LNCaP clone FGC (cell line): ENCODE measurements at regions not wholly inside any gene's neighbourhood (a gene's known extent, or its start where the extent isn't known, plus 50 kb on each side); places are given as distances from the start of the nearest gene placed in this dataset.

Experiments used
- DNase-seq: peaks from one replicate; pipeline ENCODE4 v3.0.0-alpha.2; 2011; ENCODE audit warnings: low read depth
- H3K4me3 ChIP-seq: 2 replicates; pipeline ENCODE4 v1.5.1; 2011; ENCODE audit warnings: mild to moderate bottlenecking, low read depth, low read length, control low read depth
- TF ChIP-seq, protein P1 (sequence below): IDR thresholded peaks from 2 replicates; pipeline ENCODE4 v1.5.1; 2012; ENCODE audit warnings: mild to moderate bottlenecking; ENCODE audit not compliant: control insufficient read depth, insufficient read depth; ENCODE audit errors: extremely low read depth

DNA sequence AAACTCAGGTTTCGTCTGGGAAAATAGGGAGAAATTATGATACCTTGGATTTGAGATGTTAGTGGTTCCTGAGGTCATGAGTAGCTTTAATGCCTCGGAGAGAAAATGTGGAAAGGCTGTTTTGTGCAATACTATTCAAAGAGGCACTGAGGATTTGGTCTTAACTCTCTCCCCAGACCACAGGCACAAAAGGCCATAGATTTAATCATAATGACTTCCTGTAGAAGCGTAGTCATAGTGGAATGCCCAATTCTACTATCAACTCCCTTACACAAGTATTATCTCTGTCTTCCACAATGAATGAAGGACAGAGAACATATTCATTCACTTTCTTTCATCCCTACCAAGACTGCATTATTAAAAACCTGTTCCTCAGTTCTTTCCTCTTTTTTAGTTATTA is 153.0 kb upstream of the FTMT start:
- DNase-seq: no peak
- TF ChIP-seq, protein P1, sequence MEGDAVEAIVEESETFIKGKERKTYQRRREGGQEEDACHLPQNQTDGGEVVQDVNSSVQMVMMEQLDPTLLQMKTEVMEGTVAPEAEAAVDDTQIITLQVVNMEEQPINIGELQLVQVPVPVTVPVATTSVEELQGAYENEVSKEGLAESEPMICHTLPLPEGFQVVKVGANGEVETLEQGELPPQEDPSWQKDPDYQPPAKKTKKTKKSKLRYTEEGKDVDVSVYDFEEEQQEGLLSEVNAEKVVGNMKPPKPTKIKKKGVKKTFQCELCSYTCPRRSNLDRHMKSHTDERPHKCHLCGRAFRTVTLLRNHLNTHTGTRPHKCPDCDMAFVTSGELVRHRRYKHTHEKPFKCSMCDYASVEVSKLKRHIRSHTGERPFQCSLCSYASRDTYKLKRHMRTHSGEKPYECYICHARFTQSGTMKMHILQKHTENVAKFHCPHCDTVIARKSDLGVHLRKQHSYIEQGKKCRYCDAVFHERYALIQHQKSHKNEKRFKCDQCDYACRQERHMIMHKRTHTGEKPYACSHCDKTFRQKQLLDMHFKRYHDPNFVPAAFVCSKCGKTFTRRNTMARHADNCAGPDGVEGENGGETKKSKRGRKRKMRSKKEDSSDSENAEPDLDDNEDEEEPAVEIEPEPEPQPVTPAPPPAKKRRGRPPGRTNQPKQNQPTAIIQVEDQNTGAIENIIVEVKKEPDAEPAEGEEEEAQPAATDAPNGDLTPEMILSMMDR: no peak
- no peak overlapping the region for H3K4me3 ChIP-seq

DNA sequence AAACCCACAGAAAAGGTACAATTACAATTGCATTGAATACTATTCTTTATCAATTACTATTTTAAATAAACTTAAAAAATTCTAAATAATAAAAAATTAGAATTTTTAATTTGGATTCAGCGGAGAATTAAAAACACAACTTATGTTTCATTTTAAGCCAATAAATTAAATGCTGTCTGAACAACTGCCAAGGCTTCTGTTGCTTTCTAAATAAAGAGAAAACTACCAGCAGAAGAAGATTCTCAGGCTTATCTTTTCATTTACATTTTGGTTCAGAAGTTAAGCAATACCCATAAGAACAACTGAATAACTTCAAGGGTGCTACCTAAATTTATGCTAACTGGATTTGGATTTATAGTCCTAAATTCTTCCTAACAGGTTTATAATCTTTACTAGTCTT is 150.0 kb upstream of the FTMT start:
- no peak for DNase-seq
- TF ChIP-seq, protein P1: no peak
- no peak overlapping the region for H3K4me3 ChIP-seq

DNA sequence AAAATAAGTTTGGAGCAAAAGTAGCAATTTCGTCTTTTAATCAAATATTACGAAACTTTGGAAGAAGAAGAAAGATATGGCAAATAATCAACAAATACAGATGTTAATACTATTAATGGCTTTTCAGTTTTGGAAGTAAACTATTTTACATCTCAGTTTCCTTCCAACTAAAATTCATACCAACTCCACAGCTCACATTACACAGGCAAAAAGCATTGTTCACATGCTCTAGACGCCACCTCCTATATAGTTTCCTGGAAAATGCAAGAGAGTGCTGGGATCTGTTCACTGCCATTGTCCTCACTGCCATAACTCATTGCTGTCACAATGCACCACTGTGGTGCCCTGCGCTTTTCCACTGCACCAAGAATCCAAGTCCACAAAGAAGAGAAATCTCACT is 149.0 kb upstream of the FTMT start:
- TF ChIP-seq, protein P1: no peak
- no peak for DNase-seq

DNA sequence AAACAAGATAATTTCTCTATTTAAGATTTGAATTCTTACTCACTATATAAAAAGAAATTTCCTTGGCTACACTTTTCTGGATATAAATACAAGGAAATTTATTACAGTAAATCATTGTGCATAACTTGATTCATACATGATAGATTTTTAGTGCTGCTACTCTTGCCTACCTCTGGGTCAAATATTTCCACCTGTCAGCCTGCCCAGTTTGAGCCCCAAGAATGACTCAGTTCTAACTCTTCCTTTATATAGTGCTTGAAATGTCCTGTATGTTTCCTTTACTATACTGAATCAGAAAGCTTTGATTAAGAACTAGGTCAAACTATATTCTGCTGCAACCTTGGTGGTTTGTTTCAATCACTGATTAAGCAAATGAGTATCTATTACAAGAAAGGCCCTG is 147.4 kb upstream of the FTMT start:
- TF ChIP-seq, protein P1: no peak
- no peak for DNase-seq
- no peak overlapping the region for H3K4me3 ChIP-seq

More for the DNA sequence above, 149.0 kb upstream of the FTMT start:
- no peak overlapping the region for H3K4me3 ChIP-seq

DNA sequence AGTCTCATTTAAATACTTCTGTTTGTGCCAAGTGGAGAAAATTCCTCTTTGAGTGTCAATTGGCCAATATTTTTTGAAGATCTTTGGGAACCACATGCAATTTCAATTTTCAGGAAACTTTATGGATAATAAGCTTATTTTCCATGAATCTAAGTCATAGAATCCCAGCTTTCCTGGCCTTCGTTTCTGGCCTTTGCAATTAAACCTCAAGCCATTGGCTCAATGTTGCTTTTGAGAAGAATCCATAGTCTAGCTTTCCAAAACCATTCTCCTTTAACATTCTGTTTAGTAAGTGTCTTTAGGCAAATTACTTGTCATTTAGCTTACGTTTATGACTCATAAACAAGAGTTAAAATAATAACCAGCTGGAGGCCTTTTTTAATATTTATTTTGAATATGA is 145.0 kb upstream of the FTMT start:
- DNase-seq: no peak
- no peak overlapping the region for H3K4me3 ChIP-seq
- TF ChIP-seq, protein P1: no peak

DNA sequence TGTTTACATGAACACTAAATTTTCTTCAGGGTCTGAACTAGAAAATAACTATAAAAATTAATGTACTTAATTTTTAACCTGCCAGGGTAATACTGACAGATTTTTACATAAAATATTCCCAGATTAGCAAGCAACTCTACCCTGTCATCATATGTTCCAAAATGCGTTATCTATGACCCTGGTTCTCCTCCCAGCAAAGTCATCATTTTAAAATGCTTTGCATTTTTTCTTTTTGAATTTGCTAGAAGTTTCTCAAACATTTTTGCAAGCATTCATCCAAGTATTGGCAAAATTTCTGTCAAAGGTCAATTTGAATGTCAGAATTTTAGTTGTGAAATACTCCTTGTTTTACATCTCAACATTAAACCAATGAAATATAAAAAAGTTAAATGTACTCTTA is 144.5 kb upstream of the FTMT start:
- TF ChIP-seq, protein P1: no peak
- H3K4me3 ChIP-seq: no peak overlapping the region
- DNase-seq: no peak

DNA sequence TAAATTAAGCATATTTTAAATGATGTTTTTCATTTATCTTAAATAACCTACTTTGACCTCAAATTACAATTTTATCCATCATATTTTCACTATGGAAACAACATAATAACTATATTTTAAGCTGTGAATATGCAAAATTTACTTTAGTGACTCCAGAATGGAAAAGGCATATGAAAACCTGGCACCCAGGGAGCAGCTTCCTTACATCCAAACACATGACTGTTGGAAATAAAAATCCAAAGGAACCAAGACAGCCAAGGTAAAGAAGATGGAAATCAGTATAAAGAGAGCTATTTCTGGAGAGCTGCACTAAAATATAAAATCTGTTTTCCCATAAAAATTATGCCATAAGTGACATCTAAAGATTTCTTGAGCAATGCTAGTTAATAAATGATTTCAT is 140.3 kb upstream of the FTMT start:
- no peak overlapping the region for H3K4me3 ChIP-seq
- no peak for DNase-seq
- TF ChIP-seq, protein P1: no peak
